K562 (cell line): ENCODE measurements at regions not wholly inside any gene's neighbourhood (a gene's known extent, or its start where the extent isn't known, plus 50 kb on each side); places are given as distances from the start of the nearest gene placed in this dataset.

Experiments
- BRCA1 ChIP-seq, 2 experiments: fragments of 450-650 bp in 1 of 2; sonication (generic) in 1 of 2; formaldehyde crosslinking in 1 of 2; IDR thresholded peaks; 2 replicates each; pipeline versions ENCODE4 v1.5.0 to v1.6.1; 2017 to 2020; ENCODE audit warnings: mild to moderate bottlenecking in 1 of 2, missing genetic modification reagents in 1 of 2
- DMBX1 ChIP-seq: fragments of 250-450 bp; sonication (Bioruptor Pico); IDR thresholded peaks from 2 replicates; pipeline ENCODE4 v1.8.0; 2022; ENCODE audit warnings: inconsistent platforms, mild to moderate bottlenecking, moderate library complexity, borderline replicate concordance
- EZH2 ChIP-seq: IDR thresholded peaks from 2 replicates; pipeline ENCODE4 v1.6.1; 2012; ENCODE audit warnings: low read depth, mild to moderate bottlenecking, inconsistent platforms, low read length, borderline replicate concordance
- IRF2 ChIP-seq: sonication (generic); formaldehyde crosslinking; IDR thresholded peaks from 2 replicates; pipeline ENCODE4 v1.8.1; 2022; ENCODE audit warnings: mild to moderate bottlenecking, missing genetic modification reagents
- MXI1 ChIP-seq: IDR thresholded peaks from 2 replicates; pipeline ENCODE4 v1.6.1; 2011; ENCODE audit warnings: low read depth, mild to moderate bottlenecking, improper control_type of control experiment, low read length
- POU5F1 ChIP-seq: fragments of 150-350 bp; IDR thresholded peaks from 2 replicates; pipeline ENCODE4 v1.6.1; 2014; ENCODE audit warnings: borderline replicate concordance, low read length, low read depth, mild to moderate bottlenecking; ENCODE audit not compliant: partially characterized antibody
- SETDB1 ChIP-seq: IDR thresholded peaks from one replicate; pipeline ENCODE4 v1.6.1; 2012; ENCODE audit warnings: low read length, control low read depth, inconsistent platforms
- SP1 ChIP-seq: sonication (generic); formaldehyde crosslinking; IDR thresholded peaks from 2 replicates; pipeline ENCODE4 v1.8.1; 2022; ENCODE audit warnings: mild to moderate bottlenecking, missing genetic modification reagents
- TF ChIP-seq, protein P1 (sequence below), 3 experiments: IDR thresholded peaks in 2 of 3; conservative IDR thresholded peaks in 1 of 3; 2 replicates each; pipeline ENCODE4 v1.5.1; 2011 to 2012; ENCODE audit warnings: low read length in 3 of 3, mild to moderate bottlenecking in 3 of 3, control low read depth in 2 of 3, improper control_type of control experiment in 1 of 3, inconsistent platforms in 1 of 3, low read depth in 1 of 3, mixed read lengths in 1 of 3, moderate library complexity in 1 of 3; ENCODE audit not compliant: insufficient read depth in 2 of 3
- TF ChIP-seq, protein P2 (sequence below): sonication (generic); formaldehyde crosslinking; IDR thresholded peaks from 2 replicates; pipeline ENCODE4 v1.5.0; 2020; ENCODE audit warnings: missing genetic modification reagents

GRCh38 chr1:98107256-98107655 lies 186.4 kb upstream of the DPYD start:
- TF ChIP-seq POU5F1 (no peak), MXI1 (no peak), SP1 (CRISPR knock-in tag) (no peak), EZH2 (no peak), DMBX1 (CRISPR knock-in tag) (no peak), BRCA1 (IDR thresholded peaks at IDR 0.05) (no peak), BRCA1 (CRISPR knock-in tag; IDR thresholded peaks at IDR 0.05) (no peak), SETDB1 (no peak), IRF2 (no peak)
- TF ChIP-seq, protein P1, sequence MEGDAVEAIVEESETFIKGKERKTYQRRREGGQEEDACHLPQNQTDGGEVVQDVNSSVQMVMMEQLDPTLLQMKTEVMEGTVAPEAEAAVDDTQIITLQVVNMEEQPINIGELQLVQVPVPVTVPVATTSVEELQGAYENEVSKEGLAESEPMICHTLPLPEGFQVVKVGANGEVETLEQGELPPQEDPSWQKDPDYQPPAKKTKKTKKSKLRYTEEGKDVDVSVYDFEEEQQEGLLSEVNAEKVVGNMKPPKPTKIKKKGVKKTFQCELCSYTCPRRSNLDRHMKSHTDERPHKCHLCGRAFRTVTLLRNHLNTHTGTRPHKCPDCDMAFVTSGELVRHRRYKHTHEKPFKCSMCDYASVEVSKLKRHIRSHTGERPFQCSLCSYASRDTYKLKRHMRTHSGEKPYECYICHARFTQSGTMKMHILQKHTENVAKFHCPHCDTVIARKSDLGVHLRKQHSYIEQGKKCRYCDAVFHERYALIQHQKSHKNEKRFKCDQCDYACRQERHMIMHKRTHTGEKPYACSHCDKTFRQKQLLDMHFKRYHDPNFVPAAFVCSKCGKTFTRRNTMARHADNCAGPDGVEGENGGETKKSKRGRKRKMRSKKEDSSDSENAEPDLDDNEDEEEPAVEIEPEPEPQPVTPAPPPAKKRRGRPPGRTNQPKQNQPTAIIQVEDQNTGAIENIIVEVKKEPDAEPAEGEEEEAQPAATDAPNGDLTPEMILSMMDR (IDR thresholded peaks at IDR 0.05 in 2 of 3, conservative IDR thresholded peaks at IDR 0.05 in 1 of 3; ENCODE audit: insufficient read depth in 2 of 3, low read depth in 1 of 3, low read length in 3 of 3) = no peak
- TF ChIP-seq, protein P2, sequence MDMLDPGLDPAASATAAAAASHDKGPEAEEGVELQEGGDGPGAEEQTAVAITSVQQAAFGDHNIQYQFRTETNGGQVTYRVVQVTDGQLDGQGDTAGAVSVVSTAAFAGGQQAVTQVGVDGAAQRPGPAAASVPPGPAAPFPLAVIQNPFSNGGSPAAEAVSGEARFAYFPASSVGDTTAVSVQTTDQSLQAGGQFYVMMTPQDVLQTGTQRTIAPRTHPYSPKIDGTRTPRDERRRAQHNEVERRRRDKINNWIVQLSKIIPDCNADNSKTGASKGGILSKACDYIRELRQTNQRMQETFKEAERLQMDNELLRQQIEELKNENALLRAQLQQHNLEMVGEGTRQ (CRISPR knock-in tag) = no peak
